Hepatocyte (in vitro differentiated cells): ENCODE measurements at regions not wholly inside any gene's neighbourhood (a gene's known extent, or its start where the extent isn't known, plus 50 kb on each side); places are given as distances from the start of the nearest gene placed in this dataset.

Experiments
- DNase-seq: peaks from one replicate; pipeline ENCODE4 v3.0.0-alpha.2; 2016; ENCODE audit warnings: low spot score
- H2AFZ ChIP-seq: fragments of 200-600 bp; sonication (generic); 2 replicates; pipeline ENCODE4 v1.6.0; 2016; ENCODE audit warnings: antibody characterized with exemption, mild to moderate bottlenecking
- H3K27ac ChIP-seq: fragments of 200-600 bp; sonication (generic); 2 replicates; pipeline ENCODE4 v1.5.1; 2016; ENCODE audit warnings: mild to moderate bottlenecking
- H3K27me3 ChIP-seq: fragments of 200-600 bp; sonication (generic); 2 replicates; pipeline ENCODE4 v1.6.1; 2016
- H3K36me3 ChIP-seq: fragments of 200-600 bp; sonication (generic); replicated peaks from 2 replicates; pipeline ENCODE4 v1.5.1; 2016; ENCODE audit warnings: low read depth; ENCODE audit not compliant: insufficient read depth
- H3K4me1 ChIP-seq: fragments of 200-600 bp; sonication (generic); 2 replicates; pipeline ENCODE4 v1.5.1; 2016; ENCODE audit warnings: mild to moderate bottlenecking, moderate library complexity; ENCODE audit not compliant: insufficient read depth
- H3K4me2 ChIP-seq: fragments of 200-600 bp; sonication (generic); 2 replicates; pipeline ENCODE4 v1.6.0; 2016
- H3K4me3 ChIP-seq: fragments of 200-600 bp; sonication (generic); 2 replicates; pipeline ENCODE4 v1.5.1; 2016; ENCODE audit warnings: mild to moderate bottlenecking
- H3K79me2 ChIP-seq: fragments of 200-600 bp; sonication (generic); 2 replicates; pipeline ENCODE4 v1.6.0; 2017; ENCODE audit warnings: mild to moderate bottlenecking
- H3K9me2 ChIP-seq: fragments of 200-600 bp; sonication (generic); replicated peaks from 2 replicates; pipeline ENCODE4 v1.6.0; 2017; ENCODE audit warnings: mild to moderate bottlenecking; ENCODE audit not compliant: insufficient read depth
- H3K9me3 ChIP-seq: fragments of 200-600 bp; sonication (generic); 2 replicates; pipeline ENCODE4 v1.5.1; 2016; ENCODE audit warnings: low read depth, mild to moderate bottlenecking
- H4K20me1 ChIP-seq: fragments of 200-600 bp; sonication (generic); 2 replicates; pipeline ENCODE4 v1.6.0; 2016; ENCODE audit warnings: mild to moderate bottlenecking; ENCODE audit not compliant: insufficient read depth, poor library complexity, severe bottlenecking
- EZH2 ChIP-seq: fragments of 200-600 bp; sonication (generic); IDR thresholded peaks from 2 replicates; pipeline ENCODE4 v1.6.1; 2016; ENCODE audit warnings: antibody characterized with exemption, mild to moderate bottlenecking, borderline replicate concordance
- EZH2phosphoT487 ChIP-seq: fragments of 200-600 bp; sonication (generic); IDR thresholded peaks from one replicate; pipeline ENCODE4 v1.6.1; 2018; ENCODE audit warnings: antibody characterized with exemption, mild to moderate bottlenecking, low read depth, moderate library complexity; ENCODE audit not compliant: unreplicated experiment, severe bottlenecking
- WGBS: methylation state at CpG from one replicate; pipeline ENCODE4 v1.1.6; 2016; ENCODE audit warnings: low lambda C conversion rate; ENCODE audit errors: missing lambda C conversion rate; 5-methylcytosine and 5-hydroxymethylcytosine counted together
- TF ChIP-seq, protein P1 (sequence below): fragments of 200-600 bp; sonication (generic); IDR thresholded peaks from 2 replicates; pipeline ENCODE4 v1.5.1; 2016; ENCODE audit warnings: antibody characterized with exemption, mild to moderate bottlenecking; ENCODE audit not compliant: poor library complexity

- H3K9me3 ChIP-seq: no peaks in the 10 kb centered on the region
- DNase-seq: no peak
- no peak overlapping the region for H2AFZ ChIP-seq
- no peak overlapping the region for H3K4me2 ChIP-seq
- H3K4me1 ChIP-seq: no peaks in the 10 kb centered on the region
- H3K9me2 ChIP-seq: no peaks in the 10 kb centered on the region
- 42% methylated on average over 6 of the region's 6 CpGs for WGBS
- H3K36me3 ChIP-seq: no peaks in the 10 kb centered on the region
- no peak overlapping the region for H3K4me3 ChIP-seq
- no peaks in the 10 kb centered on the region for H4K20me1 ChIP-seq
- TF ChIP-seq EZH2phosphoT487: no peak
- TF ChIP-seq EZH2: no peak
- TF ChIP-seq, protein P1, sequence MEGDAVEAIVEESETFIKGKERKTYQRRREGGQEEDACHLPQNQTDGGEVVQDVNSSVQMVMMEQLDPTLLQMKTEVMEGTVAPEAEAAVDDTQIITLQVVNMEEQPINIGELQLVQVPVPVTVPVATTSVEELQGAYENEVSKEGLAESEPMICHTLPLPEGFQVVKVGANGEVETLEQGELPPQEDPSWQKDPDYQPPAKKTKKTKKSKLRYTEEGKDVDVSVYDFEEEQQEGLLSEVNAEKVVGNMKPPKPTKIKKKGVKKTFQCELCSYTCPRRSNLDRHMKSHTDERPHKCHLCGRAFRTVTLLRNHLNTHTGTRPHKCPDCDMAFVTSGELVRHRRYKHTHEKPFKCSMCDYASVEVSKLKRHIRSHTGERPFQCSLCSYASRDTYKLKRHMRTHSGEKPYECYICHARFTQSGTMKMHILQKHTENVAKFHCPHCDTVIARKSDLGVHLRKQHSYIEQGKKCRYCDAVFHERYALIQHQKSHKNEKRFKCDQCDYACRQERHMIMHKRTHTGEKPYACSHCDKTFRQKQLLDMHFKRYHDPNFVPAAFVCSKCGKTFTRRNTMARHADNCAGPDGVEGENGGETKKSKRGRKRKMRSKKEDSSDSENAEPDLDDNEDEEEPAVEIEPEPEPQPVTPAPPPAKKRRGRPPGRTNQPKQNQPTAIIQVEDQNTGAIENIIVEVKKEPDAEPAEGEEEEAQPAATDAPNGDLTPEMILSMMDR: no peak
- H3K27me3 ChIP-seq: no peaks in the 10 kb centered on the region
- H3K27ac ChIP-seq: no peak overlapping the region
- H3K79me2 ChIP-seq: no peaks in the 10 kb centered on the region
These were observed 985.1 kb upstream of the SLC35B3 start for GRCh38 chr6:9420316-9421015.

DNA sequence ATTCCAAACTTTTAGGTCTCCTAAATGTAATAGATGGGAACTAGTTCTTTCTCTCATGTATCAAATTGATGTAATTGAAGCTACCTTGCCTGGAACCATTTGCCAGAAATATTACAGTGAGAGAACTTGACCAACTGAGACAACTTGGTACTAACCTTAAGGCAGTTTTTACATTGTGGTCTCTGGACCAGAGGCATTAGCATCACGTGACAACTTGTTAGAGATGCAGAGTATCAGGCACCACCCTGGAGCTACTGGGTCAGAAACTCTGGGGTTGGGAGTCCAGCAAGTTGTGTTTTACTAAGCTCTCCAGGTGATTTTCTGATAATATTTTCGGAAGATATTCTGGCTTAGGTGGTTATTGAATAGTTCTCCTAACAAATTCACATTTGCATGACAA is 982.1 kb upstream of the SLC35B3 start:
- DNase-seq: no peak
- Histone ChIP-seq H2AFZ (no peak overlapping the region), H3K79me2 (no peaks in the 10 kb centered on the region), H3K36me3 (no peaks in the 10 kb centered on the region), H4K20me1 (no peaks in the 10 kb centered on the region), H3K4me2 (no peak overlapping the region), H3K9me3 (no peaks in the 10 kb centered on the region), H3K4me3 (no peak overlapping the region), H3K9me2 (no peaks in the 10 kb centered on the region), H3K4me1 (no peaks in the 10 kb centered on the region), H3K27me3 (no peaks in the 10 kb centered on the region), H3K27ac (no peak overlapping the region)
- WGBS: 96% methylated on average over 2 of the region's 2 CpGs
- TF ChIP-seq, protein P1: no peak
- no peak for TF ChIP-seq EZH2phosphoT487
- TF ChIP-seq EZH2: no peak

- TF ChIP-seq EZH2phosphoT487 (no peak), EZH2 (no peak)
- TF ChIP-seq, protein P1: peak; percentile 44
- whole genome bisulfite sequencing: 30% methylated on average over 5 of the region's 5 CpGs
- Histone ChIP-seq H3K36me3 (no peaks in the 10 kb centered on the region), H3K27me3 (no peaks in the 10 kb centered on the region), H3K4me1 (no peaks in the 10 kb centered on the region), H3K9me2 (no peaks in the 10 kb centered on the region), H3K4me3 (no peak overlapping the region), H3K27ac (no peak overlapping the region), H4K20me1 (no peaks in the 10 kb centered on the region), H2AFZ (no peak overlapping the region), H3K4me2 (no peak overlapping the region), H3K9me3 (no peaks in the 10 kb centered on the region), H3K79me2 (no peaks in the 10 kb centered on the region)
- peak; percentile 51 for DNase-seq
These were observed 977.7 kb upstream of the SLC35B3 start for GRCh38 chr6:9412951-9413559.
